ENCODE measurements at regions not wholly inside any gene's neighbourhood (a gene's known extent, or its start where the extent isn't known, plus 50 kb on each side); places are given as distances from the start of the nearest gene placed in this dataset.

DNA sequence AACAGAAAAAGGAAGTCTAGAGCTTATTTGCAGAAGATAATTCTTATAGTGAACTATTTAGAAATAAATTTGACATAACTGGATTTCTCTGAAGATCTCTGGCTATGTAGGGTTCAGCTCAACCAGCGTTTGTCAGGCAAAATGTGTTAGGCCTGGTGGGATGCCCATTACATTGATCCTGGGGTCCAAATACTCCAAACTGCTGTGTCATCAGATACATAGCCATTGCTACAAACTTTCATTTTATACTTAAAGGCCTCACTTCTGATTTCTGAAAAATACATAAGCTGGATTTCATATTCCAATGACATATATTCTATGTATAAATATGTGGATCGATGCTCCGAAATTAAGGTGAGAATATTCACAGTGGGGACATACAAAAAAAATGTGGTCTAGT is 1958.9 kb upstream of the TENM3 start:
- no peaks in the 10 kb centered on the region for H3K36me3 Mint-ChIP-seq (ENCODE audit: insufficient read depth)
- no peak overlapping the region for H3K4me3 Mint-ChIP-seq (ENCODE audit: low read depth)
- no peak for DNase-seq (ENCODE audit: low spot score, unreplicated experiment)
- no peaks in the 10 kb centered on the region for H3K4me1 Mint-ChIP-seq (ENCODE audit: low read depth)
- H3K27me3 Mint-ChIP-seq, result no peaks in the 10 kb centered on the region
- no peak overlapping the region for H3K27ac Mint-ChIP-seq
- H3K9me3 Mint-ChIP-seq (ENCODE audit: low read depth), result no peaks in the 10 kb centered on the region
- TF ChIP-seq, protein P1, sequence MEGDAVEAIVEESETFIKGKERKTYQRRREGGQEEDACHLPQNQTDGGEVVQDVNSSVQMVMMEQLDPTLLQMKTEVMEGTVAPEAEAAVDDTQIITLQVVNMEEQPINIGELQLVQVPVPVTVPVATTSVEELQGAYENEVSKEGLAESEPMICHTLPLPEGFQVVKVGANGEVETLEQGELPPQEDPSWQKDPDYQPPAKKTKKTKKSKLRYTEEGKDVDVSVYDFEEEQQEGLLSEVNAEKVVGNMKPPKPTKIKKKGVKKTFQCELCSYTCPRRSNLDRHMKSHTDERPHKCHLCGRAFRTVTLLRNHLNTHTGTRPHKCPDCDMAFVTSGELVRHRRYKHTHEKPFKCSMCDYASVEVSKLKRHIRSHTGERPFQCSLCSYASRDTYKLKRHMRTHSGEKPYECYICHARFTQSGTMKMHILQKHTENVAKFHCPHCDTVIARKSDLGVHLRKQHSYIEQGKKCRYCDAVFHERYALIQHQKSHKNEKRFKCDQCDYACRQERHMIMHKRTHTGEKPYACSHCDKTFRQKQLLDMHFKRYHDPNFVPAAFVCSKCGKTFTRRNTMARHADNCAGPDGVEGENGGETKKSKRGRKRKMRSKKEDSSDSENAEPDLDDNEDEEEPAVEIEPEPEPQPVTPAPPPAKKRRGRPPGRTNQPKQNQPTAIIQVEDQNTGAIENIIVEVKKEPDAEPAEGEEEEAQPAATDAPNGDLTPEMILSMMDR (IDR thresholded peaks at IDR 0.05; ENCODE audit: unreplicated experiment), result no peak

DNA sequence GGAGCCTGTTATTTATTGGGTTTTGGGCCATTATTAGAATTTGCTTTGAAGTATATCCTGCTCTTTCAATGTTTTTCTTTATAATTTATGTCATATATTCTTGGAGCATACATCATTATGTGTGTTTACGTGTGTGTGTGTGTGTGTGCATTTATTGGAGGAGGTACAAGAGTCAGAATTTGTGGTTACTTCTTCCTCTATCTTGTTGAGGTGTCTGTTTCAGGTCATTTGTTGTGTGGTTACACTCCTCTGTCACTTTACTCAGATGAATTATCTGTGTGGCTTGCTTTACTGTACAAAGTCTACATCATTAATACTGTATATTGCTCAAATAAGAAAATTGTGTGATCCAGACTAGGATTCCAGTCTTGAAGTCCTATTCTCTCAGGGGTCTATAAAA is 1957.4 kb upstream of the TENM3 start:
- H3K27ac Mint-ChIP-seq, result no peak overlapping the region
- no peak for DNase-seq (ENCODE audit: low spot score, unreplicated experiment)
- no peaks in the 10 kb centered on the region for H3K9me3 Mint-ChIP-seq (ENCODE audit: low read depth)
- TF ChIP-seq, protein P1 (IDR thresholded peaks at IDR 0.05; ENCODE audit: unreplicated experiment), result no peak
- no peaks in the 10 kb centered on the region for H3K27me3 Mint-ChIP-seq
- no peak overlapping the region for H3K4me3 Mint-ChIP-seq (ENCODE audit: low read depth)
- no peaks in the 10 kb centered on the region for H3K4me1 Mint-ChIP-seq (ENCODE audit: low read depth)
- H3K36me3 Mint-ChIP-seq (ENCODE audit: insufficient read depth), result no peaks in the 10 kb centered on the region

DNA sequence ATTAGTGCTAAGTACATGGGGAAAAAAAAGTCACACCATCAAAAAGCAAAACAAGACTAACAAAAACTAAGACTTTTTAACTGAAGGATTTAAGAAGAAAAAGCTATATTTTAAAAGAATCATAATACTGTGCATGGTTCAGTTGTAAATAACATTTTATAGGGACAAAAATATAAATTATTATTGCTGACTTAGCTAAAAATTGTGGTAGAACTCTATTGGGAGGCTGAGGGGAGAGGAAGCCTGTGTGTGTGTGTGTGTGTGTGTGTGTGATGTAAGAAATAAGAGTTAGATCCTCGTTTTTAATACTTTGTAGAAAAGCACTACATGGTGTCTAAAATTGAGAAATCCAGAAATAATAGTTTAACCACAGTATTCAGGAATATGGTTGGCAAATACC is 1950.9 kb upstream of the TENM3 start:
- Mint-ChIP-seq H3K27me3 (no peaks in the 10 kb centered on the region), H3K4me3 (ENCODE audit: low read depth) (no peak overlapping the region), H3K4me1 (ENCODE audit: low read depth) (no peaks in the 10 kb centered on the region), H3K9me3 (ENCODE audit: low read depth) (peaks cover under 1% of the 10 kb centered on the region), H3K27ac (no peak overlapping the region), H3K36me3 (ENCODE audit: insufficient read depth) (no peaks in the 10 kb centered on the region)
- TF ChIP-seq, protein P1 (IDR thresholded peaks at IDR 0.05; ENCODE audit: unreplicated experiment), result no peak
- DNase-seq (ENCODE audit: low spot score, unreplicated experiment), result no peak

DNA sequence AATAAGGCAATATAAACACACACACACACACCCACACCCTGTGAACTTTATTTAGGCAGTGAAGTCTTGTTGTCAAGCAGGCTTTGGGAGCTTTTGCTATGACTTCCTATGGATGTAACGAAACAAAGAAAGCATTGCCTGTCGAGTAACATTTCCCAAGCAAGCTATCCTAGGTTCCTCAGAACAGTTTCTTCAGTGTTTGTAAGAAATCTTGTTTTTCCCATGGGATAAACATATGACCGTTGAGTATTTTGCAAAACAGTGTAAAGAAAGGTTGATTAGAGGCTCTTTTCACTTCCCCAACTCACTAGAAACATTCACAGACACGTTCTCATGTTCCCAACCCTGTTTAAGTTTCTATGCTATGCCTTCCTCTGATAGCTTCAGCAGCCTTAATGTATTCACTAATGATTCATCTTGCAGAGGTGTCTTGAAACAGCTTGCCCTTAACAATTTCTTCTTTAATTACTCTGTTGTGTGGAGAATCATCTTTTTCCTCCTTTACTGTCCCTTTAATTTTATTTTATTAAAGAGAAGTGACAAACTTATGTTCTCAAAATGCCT is 1947.1 kb upstream of the TENM3 start:
- Mint-ChIP-seq H3K27ac (no peak overlapping the region), H3K36me3 (ENCODE audit: insufficient read depth) (no peaks in the 10 kb centered on the region), H3K4me3 (ENCODE audit: low read depth) (no peak overlapping the region), H3K4me1 (ENCODE audit: low read depth) (no peaks in the 10 kb centered on the region), H3K9me3 (ENCODE audit: low read depth) (peaks cover 4% of the 10 kb centered on the region), H3K27me3 (no peaks in the 10 kb centered on the region)
- TF ChIP-seq, protein P1 (IDR thresholded peaks at IDR 0.05; ENCODE audit: unreplicated experiment), result no peak
- DNase-seq (ENCODE audit: low spot score, unreplicated experiment), result no peak

DNA sequence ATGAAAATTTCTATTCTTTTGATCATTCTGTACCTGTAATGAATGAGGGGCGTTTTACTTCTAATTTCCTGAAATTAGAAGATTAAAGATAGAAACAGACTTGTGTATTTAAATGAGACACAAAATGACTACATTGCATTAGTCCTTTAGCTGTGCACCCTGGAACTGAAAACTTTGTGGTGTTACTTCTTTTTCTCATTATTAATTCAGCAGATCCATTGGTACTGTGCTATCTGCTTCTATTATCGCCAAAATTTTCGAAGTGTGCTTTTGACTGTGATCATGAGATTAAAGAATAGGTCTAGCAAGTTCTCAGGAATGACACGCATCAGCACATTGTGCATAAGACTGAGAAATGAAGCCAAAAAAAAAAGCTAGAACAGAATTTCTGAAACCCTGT is 1938.9 kb upstream of the TENM3 start:
- Mint-ChIP-seq H3K36me3 (ENCODE audit: insufficient read depth) (no peaks in the 10 kb centered on the region), H3K4me3 (ENCODE audit: low read depth) (no peak overlapping the region), H3K27me3 (no peaks in the 10 kb centered on the region), H3K4me1 (ENCODE audit: low read depth) (no peaks in the 10 kb centered on the region), H3K9me3 (ENCODE audit: low read depth) (no peaks in the 10 kb centered on the region), H3K27ac (no peak overlapping the region)
- TF ChIP-seq, protein P1 (IDR thresholded peaks at IDR 0.05; ENCODE audit: unreplicated experiment), result no peak
- no peak for DNase-seq (ENCODE audit: low spot score, unreplicated experiment)
